Loucy (cell line): ENCODE measurements at regions not wholly inside any gene's neighbourhood (a gene's known extent, or its start where the extent isn't known, plus 50 kb on each side); places are given as distances from the start of the nearest gene placed in this dataset.

Experiments used
- H2AFZ ChIP-seq: fragments of 200-600 bp; sonication (generic); 2 replicates; pipeline ENCODE4 v1.6.0; 2016; ENCODE audit warnings: antibody characterized with exemption, mild to moderate bottlenecking, low read length, moderate library complexity
- H3F3A ChIP-seq: fragments of 200-600 bp; 2 replicates; pipeline ENCODE4 v1.6.0; 2016; ENCODE audit warnings: antibody characterized with exemption, low read depth, mild to moderate bottlenecking
- H3K27me3 ChIP-seq: fragments of 200-600 bp; sonication (generic); 2 replicates; pipeline ENCODE4 v1.6.1; 2014; ENCODE audit warnings: low read length, mild to moderate bottlenecking; ENCODE audit not compliant: insufficient read depth, poor library complexity, severe bottlenecking
- H3K36me3 ChIP-seq: fragments of 200-600 bp; sonication (generic); 2 replicates; pipeline ENCODE4 v1.6.1; 2016; ENCODE audit warnings: low read length; ENCODE audit not compliant: insufficient read depth
- H3K4me1 ChIP-seq: fragments of 200-600 bp; sonication (generic); 2 replicates; pipeline ENCODE4 v1.5.1; 2014; ENCODE audit warnings: low read length, mild to moderate bottlenecking; ENCODE audit not compliant: insufficient read depth, poor library complexity, severe bottlenecking
- H3K4me2 ChIP-seq: fragments of 200-600 bp; sonication (generic); 2 replicates; pipeline ENCODE4 v1.6.0; 2014; ENCODE audit warnings: antibody characterized with exemption, low read length, low read depth, mild to moderate bottlenecking; ENCODE audit not compliant: poor library complexity, severe bottlenecking
- H3K4me3 ChIP-seq: fragments of 200-600 bp; sonication (generic); 2 replicates; pipeline ENCODE4 v1.5.1; 2014; ENCODE audit warnings: low read length, mild to moderate bottlenecking, mixed read lengths; ENCODE audit not compliant: poor library complexity, severe bottlenecking
- H3K79me2 ChIP-seq: fragments of 200-600 bp; sonication (generic); 2 replicates; pipeline ENCODE4 v1.6.1; 2014; ENCODE audit warnings: low read length; ENCODE audit not compliant: insufficient read depth
- H3K9ac ChIP-seq: fragments of 200-600 bp; sonication (generic); 2 replicates; pipeline ENCODE4 v1.6.0; 2014; ENCODE audit warnings: mild to moderate bottlenecking, low read depth, low read length, moderate library complexity; ENCODE audit not compliant: poor library complexity, severe bottlenecking
- H3K9me2 ChIP-seq: fragments of 200-600 bp; sonication (generic); replicated peaks from 2 replicates; pipeline ENCODE4 v1.6.1; 2016; ENCODE audit warnings: low read depth, low read length, mixed read lengths
- H3K9me3 ChIP-seq: fragments of 200-600 bp; sonication (generic); 2 replicates; pipeline ENCODE4 v1.6.1; 2014; ENCODE audit warnings: mild to moderate bottlenecking, antibody characterized with exemption, low read length, low read depth; ENCODE audit not compliant: insufficient read depth
- H4K20me1 ChIP-seq: fragments of 200-600 bp; sonication (generic); 2 replicates; pipeline ENCODE4 v1.6.0; 2014; ENCODE audit warnings: antibody characterized with exemption, low read length, mild to moderate bottlenecking; ENCODE audit not compliant: insufficient read depth, poor library complexity, severe bottlenecking
- CTCF ChIP-seq: fragments of 200-600 bp; sonication (generic); conservative IDR thresholded peaks from 2 replicates; pipeline ENCODE4 v1.5.1; 2014; ENCODE audit warnings: mild to moderate bottlenecking, antibody characterized with exemption, low read length
- EZH2phosphoT487 ChIP-seq: fragments of 200-600 bp; IDR thresholded peaks from 2 replicates; pipeline ENCODE4 v1.6.1; 2018; ENCODE audit warnings: antibody characterized with exemption, mild to moderate bottlenecking, moderate library complexity, borderline replicate concordance

GRCh38 chr3:72082186-72082715 lies 297.3 kb upstream of the PROK2 start:
- no peaks in the 10 kb centered on the region for H3K36me3 ChIP-seq
- peak overlapping the region; percentile 48 for H3K9ac ChIP-seq
- H3K9me2 ChIP-seq, result no peaks in the 10 kb centered on the region
- H3K27me3 ChIP-seq, result no peaks in the 10 kb centered on the region
- peaks cover 90% of the 10 kb centered on the region for H3K4me1 ChIP-seq
- TF ChIP-seq CTCF (no peak), EZH2phosphoT487 (no peak)
- H4K20me1 ChIP-seq, result no peaks in the 10 kb centered on the region
- H3K9me3 ChIP-seq, result no peaks in the 10 kb centered on the region
- peaks cover 8% of the 10 kb centered on the region; the same call in 1 of the 2 replicates for H3F3A ChIP-seq
- H3K4me3 ChIP-seq, result peak overlapping the region; percentile 40
- H2AFZ ChIP-seq, result no peak overlapping the region
- no peaks in the 10 kb centered on the region for H3K79me2 ChIP-seq
- peak overlapping the region; percentile 72 for H3K4me2 ChIP-seq

- Histone ChIP-seq H2AFZ (no peak overlapping the region), H3K4me3 (peak overlapping the region; percentile 40), H3F3A (peaks cover 8% of the 10 kb centered on the region; the same call in 1 of the 2 replicates), H4K20me1 (no peaks in the 10 kb centered on the region), H3K4me1 (peaks cover 93% of the 10 kb centered on the region), H3K9me3 (0 out of 2 replicates have a peak, but pooled peaks cover 1% of the 10 kb centered on the region), H3K9me2 (no peaks in the 10 kb centered on the region), H3K36me3 (no peaks in the 10 kb centered on the region), H3K79me2 (no peaks in the 10 kb centered on the region), H3K9ac (peak overlapping the region; percentile 48), H3K27me3 (no peaks in the 10 kb centered on the region), H3K4me2 (peak overlapping the region; percentile 72)
- no peak for TF ChIP-seq CTCF
- TF ChIP-seq EZH2phosphoT487, result no peak
These were observed 296.7 kb upstream of the PROK2 start for GRCh38 chr3:72081471-72082185.

GRCh38 chr3:72080800-72081199 lies 295.9 kb upstream of the PROK2 start:
- peaks cover 8% of the 10 kb centered on the region; the same call in 1 of the 2 replicates for H3F3A ChIP-seq
- TF ChIP-seq CTCF (no peak), EZH2phosphoT487 (no peak)
- H3K27me3 ChIP-seq, result no peaks in the 10 kb centered on the region
- no peaks in the 10 kb centered on the region for H4K20me1 ChIP-seq
- H3K79me2 ChIP-seq, result no peaks in the 10 kb centered on the region
- H3K9ac ChIP-seq, result no peak overlapping the region
- H3K4me2 ChIP-seq, result no peak overlapping the region
- H2AFZ ChIP-seq, result no peak overlapping the region
- H3K9me3 ChIP-seq, result 0 out of 2 replicates have a peak, but pooled peaks cover 3% of the 10 kb centered on the region
- H3K9me2 ChIP-seq, result no peaks in the 10 kb centered on the region
- peaks cover 85% of the 10 kb centered on the region for H3K4me1 ChIP-seq
- H3K4me3 ChIP-seq, result no peak overlapping the region
- no peaks in the 10 kb centered on the region for H3K36me3 ChIP-seq
